KMS-11 (cell line): ENCODE measurements at regions not wholly inside any gene's neighbourhood (a gene's known extent, or its start where the extent isn't known, plus 50 kb on each side); places are given as distances from the start of the nearest gene placed in this dataset.
"Not testable (repeated sequence)": the region's sequence is repeated elsewhere in the genome, so short reads cannot be mapped to it uniquely, and the experiment has no call there.

ENCODE experiments used
- H2AFZ ChIP-seq: fragments of 200-600 bp; sonication (generic); 2 replicates; pipeline ENCODE4 v1.6.1; 2016; ENCODE audit warnings: antibody characterized with exemption, mixed run types, low read depth
- H3K27ac ChIP-seq: fragments of 200-600 bp; sonication (generic); 2 replicates; pipeline ENCODE4 v1.6.1; 2016; ENCODE audit warnings: mild to moderate bottlenecking, mixed run types
- H3K27me3 ChIP-seq: fragments of 200-600 bp; sonication (generic); 2 replicates; pipeline ENCODE4 v1.6.1; 2017; ENCODE audit warnings: mild to moderate bottlenecking, low read depth, mixed run types, moderate library complexity; ENCODE audit not compliant: insufficient read depth
- H3K36me3 ChIP-seq: fragments of 200-600 bp; sonication (generic); 2 replicates; pipeline ENCODE4 v1.6.1; 2017; ENCODE audit warnings: mild to moderate bottlenecking, mixed run types; ENCODE audit not compliant: insufficient read depth
- H3K4me1 ChIP-seq: fragments of 200-600 bp; sonication (generic); 2 replicates; pipeline ENCODE4 v1.6.1; 2016; ENCODE audit warnings: mild to moderate bottlenecking, low read depth, mixed run types; ENCODE audit not compliant: poor library complexity, severe bottlenecking
- H3K4me2 ChIP-seq: fragments of 200-600 bp; sonication (generic); 2 replicates; pipeline ENCODE4 v1.7.0; 2016; ENCODE audit warnings: mild to moderate bottlenecking, mixed run types
- H3K4me3 ChIP-seq: fragments of 200-600 bp; sonication (generic); IDR thresholded peaks from 2 replicates; pipeline ENCODE4 v1.6.1; 2017; ENCODE audit warnings: low read depth, low read length, mixed read lengths; ENCODE audit not compliant: insufficient read depth
- H3K79me2 ChIP-seq: fragments of 200-600 bp; sonication (generic); 2 replicates; pipeline ENCODE4 v1.6.1; 2016; ENCODE audit warnings: low read depth, mixed run types; ENCODE audit not compliant: insufficient read depth
- H3K9ac ChIP-seq: fragments of 200-600 bp; sonication (generic); 2 replicates; pipeline ENCODE4 v1.6.1; 2016; ENCODE audit warnings: mild to moderate bottlenecking, mixed run types
- H4K20me1 ChIP-seq: fragments of 200-600 bp; sonication (generic); 2 replicates; pipeline ENCODE4 v1.6.1; 2016; ENCODE audit warnings: mild to moderate bottlenecking, mixed run types; ENCODE audit not compliant: insufficient read depth
- CTCF ChIP-seq: fragments of 200-600 bp; sonication (generic); conservative IDR thresholded peaks from 2 replicates; pipeline ENCODE4 v1.6.1; 2017; ENCODE audit warnings: low read depth, mild to moderate bottlenecking, antibody characterized with exemption, low read length, moderate library complexity, mixed read lengths

- no peaks in the 10 kb centered on the region for H3K79me2 ChIP-seq
- no peaks in the 10 kb centered on the region for H3K36me3 ChIP-seq
- TF ChIP-seq CTCF, result no peak
- H3K9ac ChIP-seq, result no peak overlapping the region
- no peaks in the 10 kb centered on the region for H3K27me3 ChIP-seq
- no peak overlapping the region for H3K4me2 ChIP-seq
- no peak overlapping the region for H3K4me3 ChIP-seq
- no peak overlapping the region for H2AFZ ChIP-seq
- no peak overlapping the region for H3K27ac ChIP-seq
- no peaks in the 10 kb centered on the region for H4K20me1 ChIP-seq
- no peaks in the 10 kb centered on the region for H3K4me1 ChIP-seq
Observed at GRCh38 chr13:37475966-37476365, 122.6 kb downstream of the POSTN start.

GRCh38 chr13:37475151-37475550 is 123.4 kb downstream of the POSTN start:
- Histone ChIP-seq H3K27ac (no peak overlapping the region), H4K20me1 (no peaks in the 10 kb centered on the region), H2AFZ (no peak overlapping the region), H3K4me2 (no peak overlapping the region), H3K79me2 (no peaks in the 10 kb centered on the region), H3K27me3 (no peaks in the 10 kb centered on the region), H3K9ac (no peak overlapping the region), H3K4me3 (no peak overlapping the region), H3K4me1 (no peaks in the 10 kb centered on the region), H3K36me3 (no peaks in the 10 kb centered on the region)
- no peak for TF ChIP-seq CTCF

GRCh38 chr13:37473035-37473434 is 125.5 kb downstream of the POSTN start:
- no peak for TF ChIP-seq CTCF
- Histone ChIP-seq H3K4me3 (no peak overlapping the region), H3K27ac (no peak overlapping the region), H3K36me3 (no peaks in the 10 kb centered on the region), H4K20me1 (no peaks in the 10 kb centered on the region), H3K27me3 (no peaks in the 10 kb centered on the region), H3K4me2 (no peak overlapping the region), H2AFZ (no peak overlapping the region), H3K9ac (no peak overlapping the region), H3K79me2 (no peaks in the 10 kb centered on the region), H3K4me1 (no peaks in the 10 kb centered on the region)

GRCh38 chr13:37472266-37472665 is 126.3 kb downstream of the POSTN start:
- not testable (repeated sequence) for H3K36me3 ChIP-seq, H3K27ac ChIP-seq, H3K27me3 ChIP-seq, H3K9ac ChIP-seq, H3K4me3 ChIP-seq, H2AFZ ChIP-seq, H3K4me2 ChIP-seq, H3K4me1 ChIP-seq, H4K20me1 ChIP-seq, H3K79me2 ChIP-seq

GRCh38 chr13:37460166-37460565 is 138.4 kb downstream of the POSTN start:
- Histone ChIP-seq H3K4me3 (no peak overlapping the region), H4K20me1 (no peaks in the 10 kb centered on the region), H3K4me2 (no peak overlapping the region), H3K4me1 (no peaks in the 10 kb centered on the region), H3K79me2 (no peaks in the 10 kb centered on the region), H3K27ac (no peak overlapping the region), H2AFZ (no peak overlapping the region), H3K27me3 (no peaks in the 10 kb centered on the region), H3K9ac (no peak overlapping the region), H3K36me3 (no peaks in the 10 kb centered on the region)
- TF ChIP-seq CTCF, result no peak
